ENCODE measurements at regions not wholly inside any gene's neighbourhood (a gene's known extent, or its start where the extent isn't known, plus 50 kb on each side); places are given as distances from the start of the nearest gene placed in this dataset.
A peak's percentile ranks its signal among the peaks of the same experiment; 100 is the strongest.

- Mint-ChIP-seq H3K9me3 (no peaks in the 10 kb centered on the region), H3K4me3 (no peak overlapping the region), H3K27me3 (ENCODE audit: insufficient read depth, low read depth) (no peaks in the 10 kb centered on the region), H3K36me3 (no peaks in the 10 kb centered on the region), H3K27ac (no peak overlapping the region), H3K4me1 (no peaks in the 10 kb centered on the region)
- Histone ChIP-seq H3K4me3 (no peak overlapping the region), H3K27me3 (no peaks in the 10 kb centered on the region), H4K20me1 (ENCODE audit: low read depth) (no peaks in the 10 kb centered on the region), H2AFZ (replicated peaks) (no peak overlapping the region), H3F3A (ENCODE audit: low read depth) (no peaks in the 10 kb centered on the region), H3K4me1 (no peaks in the 10 kb centered on the region), H3K79me2 (ENCODE audit: low read depth) (no peaks in the 10 kb centered on the region), H3K4me2 (no peak overlapping the region), H3K9me3 (ENCODE audit: low read depth) (no peaks in the 10 kb centered on the region), H3K36me3 (no peaks in the 10 kb centered on the region), H3K27ac (no peak overlapping the region), H3K9ac (no peak overlapping the region)
- no peak for DNase-seq (ENCODE audit: low spot score)
- TF ChIP-seq EZH2 (IDR thresholded peaks at IDR 0.05) = no peak
These were observed 261.5 kb downstream of the CEMIP2 start for GRCh38 chr9:71506821-71507220.

DNA sequence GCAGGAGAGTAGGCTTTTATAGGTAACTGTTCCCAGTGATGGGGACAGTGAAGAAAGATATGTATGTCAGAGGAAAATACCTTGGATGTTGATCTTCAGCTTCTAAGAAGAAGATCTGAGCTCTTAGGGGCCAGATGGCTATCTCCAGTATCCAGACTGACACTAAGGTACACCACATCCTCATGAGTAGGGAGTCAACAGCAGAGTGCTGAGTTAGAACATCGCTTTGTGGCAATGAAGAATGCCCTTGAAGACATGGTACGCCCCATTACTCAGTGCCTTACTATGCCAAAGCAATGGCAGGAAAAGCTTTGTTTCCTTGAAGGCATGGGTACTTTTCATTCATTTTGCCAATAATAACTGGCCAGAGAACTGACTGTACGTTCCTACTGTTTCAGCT lies 263.7 kb downstream of the CEMIP2 start:
- no peaks in the 10 kb centered on the region for H3K79me2 ChIP-seq (ENCODE audit: low read depth)

DNA sequence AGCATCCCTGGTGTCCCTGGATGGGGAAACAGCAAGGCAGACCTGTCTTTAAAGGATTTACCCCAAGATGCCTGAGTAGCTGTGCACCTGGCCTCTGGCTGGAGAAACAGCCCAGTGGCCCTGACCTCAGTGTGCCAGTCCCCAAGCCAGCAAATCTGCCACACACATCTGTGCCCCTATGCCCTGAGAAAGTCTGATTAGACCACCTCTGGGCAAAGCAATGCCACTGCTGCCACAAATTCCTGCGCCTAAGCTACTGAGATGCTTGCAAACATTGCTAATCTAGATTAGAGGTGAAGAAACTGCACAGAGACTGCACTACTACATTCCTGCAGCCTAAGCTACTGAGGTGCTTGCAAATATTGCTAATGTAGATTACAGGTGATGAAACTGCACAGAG lies 269.6 kb downstream of the CEMIP2 start:
- Histone ChIP-seq H3K4me2 (no peak overlapping the region), H3K9me3 (ENCODE audit: low read depth) (no peaks in the 10 kb centered on the region), H3K36me3 (no peaks in the 10 kb centered on the region), H4K20me1 (ENCODE audit: low read depth) (no peaks in the 10 kb centered on the region), H2AFZ (replicated peaks) (no peak overlapping the region), H3K27me3 (no peaks in the 10 kb centered on the region), H3K9ac (no peak overlapping the region), H3K4me1 (no peaks in the 10 kb centered on the region), H3K27ac (no peak overlapping the region), H3F3A (ENCODE audit: low read depth) (no peaks in the 10 kb centered on the region), H3K4me3 (no peak overlapping the region), H3K79me2 (ENCODE audit: low read depth) (no peaks in the 10 kb centered on the region)
- H3K36me3 Mint-ChIP-seq = no peaks in the 10 kb centered on the region
- H3K27ac Mint-ChIP-seq = no peak overlapping the region
- DNase-seq (ENCODE audit: low spot score) = no peak
- H3K4me1 Mint-ChIP-seq = no peaks in the 10 kb centered on the region
- no peak overlapping the region for H3K4me3 Mint-ChIP-seq
- TF ChIP-seq, protein P1, sequence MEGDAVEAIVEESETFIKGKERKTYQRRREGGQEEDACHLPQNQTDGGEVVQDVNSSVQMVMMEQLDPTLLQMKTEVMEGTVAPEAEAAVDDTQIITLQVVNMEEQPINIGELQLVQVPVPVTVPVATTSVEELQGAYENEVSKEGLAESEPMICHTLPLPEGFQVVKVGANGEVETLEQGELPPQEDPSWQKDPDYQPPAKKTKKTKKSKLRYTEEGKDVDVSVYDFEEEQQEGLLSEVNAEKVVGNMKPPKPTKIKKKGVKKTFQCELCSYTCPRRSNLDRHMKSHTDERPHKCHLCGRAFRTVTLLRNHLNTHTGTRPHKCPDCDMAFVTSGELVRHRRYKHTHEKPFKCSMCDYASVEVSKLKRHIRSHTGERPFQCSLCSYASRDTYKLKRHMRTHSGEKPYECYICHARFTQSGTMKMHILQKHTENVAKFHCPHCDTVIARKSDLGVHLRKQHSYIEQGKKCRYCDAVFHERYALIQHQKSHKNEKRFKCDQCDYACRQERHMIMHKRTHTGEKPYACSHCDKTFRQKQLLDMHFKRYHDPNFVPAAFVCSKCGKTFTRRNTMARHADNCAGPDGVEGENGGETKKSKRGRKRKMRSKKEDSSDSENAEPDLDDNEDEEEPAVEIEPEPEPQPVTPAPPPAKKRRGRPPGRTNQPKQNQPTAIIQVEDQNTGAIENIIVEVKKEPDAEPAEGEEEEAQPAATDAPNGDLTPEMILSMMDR (IDR thresholded peaks at IDR 0.05) = no peak
- no peak for TF ChIP-seq EZH2 (IDR thresholded peaks at IDR 0.05)
- TF ChIP-seq EZH2phosphoT487 (IDR thresholded peaks at IDR 0.05) = no peak
- peaks cover 12% of the 10 kb centered on the region for H3K9me3 Mint-ChIP-seq
- no peaks in the 10 kb centered on the region for H3K27me3 Mint-ChIP-seq (ENCODE audit: insufficient read depth, low read depth)

More for the DNA sequence above, 263.7 kb downstream of the CEMIP2 start:
- H3K27ac Mint-ChIP-seq = no peak overlapping the region
- H2AFZ ChIP-seq (replicated peaks) = no peak overlapping the region
- H3K27me3 Mint-ChIP-seq (ENCODE audit: insufficient read depth, low read depth) = no peaks in the 10 kb centered on the region
- peaks cover 3% of the 10 kb centered on the region for H3K9me3 Mint-ChIP-seq
- no peak for DNase-seq (ENCODE audit: low spot score)
- H3K36me3 ChIP-seq = no peaks in the 10 kb centered on the region
- no peak overlapping the region for H3K4me2 ChIP-seq
- H3K4me3 ChIP-seq = no peak overlapping the region
- no peaks in the 10 kb centered on the region for H3F3A ChIP-seq (ENCODE audit: low read depth)
- no peaks in the 10 kb centered on the region for H3K36me3 Mint-ChIP-seq
- H3K4me1 ChIP-seq = no peaks in the 10 kb centered on the region
- H3K4me1 Mint-ChIP-seq = no peaks in the 10 kb centered on the region
- no peak for TF ChIP-seq EZH2 (IDR thresholded peaks at IDR 0.05)
- no peak for TF ChIP-seq EZH2phosphoT487 (IDR thresholded peaks at IDR 0.05)
- TF ChIP-seq, protein P1 (IDR thresholded peaks at IDR 0.05) = no peak
- no peak overlapping the region for H3K4me3 Mint-ChIP-seq
- no peaks in the 10 kb centered on the region for H3K9me3 ChIP-seq (ENCODE audit: low read depth)
- H3K27me3 ChIP-seq = no peaks in the 10 kb centered on the region
- no peak overlapping the region for H3K9ac ChIP-seq
- H4K20me1 ChIP-seq (ENCODE audit: low read depth) = no peaks in the 10 kb centered on the region
- no peak overlapping the region for H3K27ac ChIP-seq

GRCh38 chr9:71490810-71491209 lies 277.5 kb downstream of the CEMIP2 start:
- Histone ChIP-seq H3K27me3 (no peaks in the 10 kb centered on the region), H3K79me2 (ENCODE audit: low read depth) (no peaks in the 10 kb centered on the region), H3K36me3 (no peaks in the 10 kb centered on the region), H2AFZ (replicated peaks) (no peak overlapping the region), H4K20me1 (ENCODE audit: low read depth) (no peaks in the 10 kb centered on the region), H3K9ac (no peak overlapping the region), H3K4me3 (no peak overlapping the region), H3F3A (ENCODE audit: low read depth) (no peaks in the 10 kb centered on the region), H3K4me1 (peaks cover 12% of the 10 kb centered on the region), H3K4me2 (no peak overlapping the region), H3K27ac (no peak overlapping the region), H3K9me3 (ENCODE audit: low read depth) (no peaks in the 10 kb centered on the region)
- H3K27ac Mint-ChIP-seq = no peak overlapping the region
- TF ChIP-seq, protein P1 (IDR thresholded peaks at IDR 0.05) = peak; percentile 44
- no peak for TF ChIP-seq EZH2 (IDR thresholded peaks at IDR 0.05)
- H3K27me3 Mint-ChIP-seq (ENCODE audit: insufficient read depth, low read depth) = no peaks in the 10 kb centered on the region
- H3K4me1 Mint-ChIP-seq = peaks cover 14% of the 10 kb centered on the region
- peaks cover 3% of the 10 kb centered on the region for H3K9me3 Mint-ChIP-seq
- H3K36me3 Mint-ChIP-seq = no peaks in the 10 kb centered on the region
- peak; percentile 4 for DNase-seq (ENCODE audit: low spot score)
- no peak overlapping the region for H3K4me3 Mint-ChIP-seq
